ENCODE measurements at regions not wholly inside any gene's neighbourhood (a gene's known extent, or its start where the extent isn't known, plus 50 kb on each side); places are given as distances from the start of the nearest gene placed in this dataset.

DNA sequence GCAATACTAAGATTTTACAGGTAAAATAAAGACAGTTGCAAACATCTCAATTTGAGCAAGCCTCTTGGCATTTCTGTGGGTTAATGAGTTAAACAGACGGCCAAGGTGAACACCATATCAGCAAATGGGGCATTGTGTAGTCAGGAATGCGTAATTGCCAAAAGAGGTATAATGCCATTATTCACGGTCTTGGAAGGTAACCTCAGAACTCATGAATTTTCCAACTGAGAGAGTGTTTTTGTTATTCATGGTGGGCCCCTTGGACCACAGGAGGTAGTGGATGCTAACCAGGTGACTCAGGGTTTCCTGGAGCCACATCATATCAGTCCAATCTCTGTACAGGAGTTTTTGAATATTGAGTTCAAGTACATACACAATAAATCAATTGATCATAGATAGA, 368.0 kb upstream of the TECRL start:
- TF ChIP-seq, protein P1, sequence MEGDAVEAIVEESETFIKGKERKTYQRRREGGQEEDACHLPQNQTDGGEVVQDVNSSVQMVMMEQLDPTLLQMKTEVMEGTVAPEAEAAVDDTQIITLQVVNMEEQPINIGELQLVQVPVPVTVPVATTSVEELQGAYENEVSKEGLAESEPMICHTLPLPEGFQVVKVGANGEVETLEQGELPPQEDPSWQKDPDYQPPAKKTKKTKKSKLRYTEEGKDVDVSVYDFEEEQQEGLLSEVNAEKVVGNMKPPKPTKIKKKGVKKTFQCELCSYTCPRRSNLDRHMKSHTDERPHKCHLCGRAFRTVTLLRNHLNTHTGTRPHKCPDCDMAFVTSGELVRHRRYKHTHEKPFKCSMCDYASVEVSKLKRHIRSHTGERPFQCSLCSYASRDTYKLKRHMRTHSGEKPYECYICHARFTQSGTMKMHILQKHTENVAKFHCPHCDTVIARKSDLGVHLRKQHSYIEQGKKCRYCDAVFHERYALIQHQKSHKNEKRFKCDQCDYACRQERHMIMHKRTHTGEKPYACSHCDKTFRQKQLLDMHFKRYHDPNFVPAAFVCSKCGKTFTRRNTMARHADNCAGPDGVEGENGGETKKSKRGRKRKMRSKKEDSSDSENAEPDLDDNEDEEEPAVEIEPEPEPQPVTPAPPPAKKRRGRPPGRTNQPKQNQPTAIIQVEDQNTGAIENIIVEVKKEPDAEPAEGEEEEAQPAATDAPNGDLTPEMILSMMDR (conservative IDR thresholded peaks at IDR 0.05), result no peak
- TF ChIP-seq ZFX (IDR thresholded peaks at IDR 0.05), result no peak
